ENCODE measurements at regions not wholly inside any gene's neighbourhood (a gene's known extent, or its start where the extent isn't known, plus 50 kb on each side); places are given as distances from the start of the nearest gene placed in this dataset.

DNA sequence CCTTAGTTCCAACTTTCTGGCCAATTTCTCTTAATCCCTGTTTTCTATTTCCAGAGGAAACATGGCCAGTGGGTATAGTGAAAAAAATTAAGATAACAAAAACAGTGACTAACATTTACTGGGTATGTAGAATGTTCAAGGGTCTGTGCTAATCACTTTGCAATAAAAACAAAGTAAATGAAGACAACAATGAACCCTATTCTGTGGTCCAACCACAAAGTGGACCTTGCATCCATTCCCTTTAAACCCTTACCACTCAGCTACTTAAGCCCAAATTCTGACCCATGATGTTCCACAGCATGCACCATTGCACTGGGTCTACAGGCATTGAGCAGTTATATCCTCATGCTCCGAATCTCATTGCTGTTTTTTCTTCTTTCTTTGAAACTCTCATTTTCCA is 179.9 kb upstream of the PRKCQ start:
- H3K4me1 Mint-ChIP-seq (ENCODE audit: low read depth): no peaks in the 10 kb centered on the region
- CTCF ChIA-PET: no interaction called here
- no peak overlapping the region for H3K4me3 Mint-ChIP-seq
- H3K36me3 Mint-ChIP-seq (ENCODE audit: low read depth): no peaks in the 10 kb centered on the region
- intact Hi-C loops (cut with micrococcal nuclease): no loop called here
- H3K9me3 Mint-ChIP-seq: peaks cover 2% of the 10 kb centered on the region
- DNase-seq: no peak
- H3K27me3 Mint-ChIP-seq (ENCODE audit: low read depth): peaks cover 31% of the 10 kb centered on the region
- H3K27ac Mint-ChIP-seq: no peak overlapping the region

DNA sequence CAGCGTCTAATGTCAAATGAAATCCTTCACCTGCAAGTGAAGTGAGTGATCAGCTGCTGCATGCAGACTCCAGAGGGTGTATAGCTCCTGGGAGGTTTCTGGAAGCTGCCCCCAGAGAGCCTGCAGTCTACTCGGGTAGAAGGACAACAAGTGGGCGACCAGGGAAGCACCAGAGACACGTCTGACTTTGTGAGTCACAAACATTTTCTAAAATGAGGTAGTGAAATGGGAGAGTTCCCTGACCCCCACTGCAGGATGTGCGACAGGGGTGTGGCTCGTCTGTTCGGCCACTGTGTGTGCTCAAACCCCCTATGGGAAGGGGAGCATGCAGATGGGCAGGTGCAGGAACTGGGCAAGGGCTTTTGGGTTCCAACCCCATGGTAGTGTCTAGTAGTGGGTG is 177.1 kb upstream of the PRKCQ start:
- Mint-ChIP-seq H3K4me3 (no peak overlapping the region), H3K27me3 (ENCODE audit: low read depth) (peaks cover 25% of the 10 kb centered on the region), H3K4me1 (ENCODE audit: low read depth) (no peaks in the 10 kb centered on the region), H3K9me3 (peaks cover 2% of the 10 kb centered on the region), H3K27ac (no peak overlapping the region), H3K36me3 (ENCODE audit: low read depth) (no peaks in the 10 kb centered on the region)
- intact Hi-C loops (cut with micrococcal nuclease): no loop called here
- DNase-seq: no peak
- CTCF ChIA-PET: interaction anchor here (1.0 kb wide), 1 partner anchor 161 kb away, joined by 3 read pairs; no protein-coding TSS in a partner anchor

DNA sequence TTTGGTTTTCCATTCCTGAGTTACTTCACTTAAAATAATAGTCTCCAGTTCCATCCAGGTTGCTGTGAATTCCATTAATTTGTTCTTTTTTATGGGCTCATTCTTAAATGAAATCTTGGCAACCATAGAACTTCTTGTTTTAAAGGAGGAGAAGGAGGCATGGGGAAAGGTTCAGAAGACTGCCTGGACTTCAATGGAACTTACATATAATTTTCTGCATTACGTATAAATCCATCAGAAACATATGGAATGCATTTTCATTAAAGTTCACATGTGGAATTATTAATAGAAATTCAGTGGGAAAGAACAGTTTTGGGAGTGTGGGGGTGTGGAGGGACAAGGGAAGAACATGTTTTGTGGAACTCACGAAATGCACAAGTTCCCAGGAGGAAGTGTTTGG is 176.6 kb upstream of the PRKCQ start:
- Mint-ChIP-seq H3K36me3 (ENCODE audit: low read depth) (no peaks in the 10 kb centered on the region), H3K4me3 (no peak overlapping the region), H3K9me3 (peaks cover 2% of the 10 kb centered on the region), H3K27ac (no peak overlapping the region), H3K4me1 (ENCODE audit: low read depth) (no peaks in the 10 kb centered on the region), H3K27me3 (ENCODE audit: low read depth) (peaks cover 25% of the 10 kb centered on the region)
- CTCF ChIA-PET: interaction anchor here (1.0 kb wide), 1 partner anchor 162 kb away, joined by 3 read pairs; no protein-coding TSS in a partner anchor
- DNase-seq: no peak
- intact Hi-C loops (cut with micrococcal nuclease): no loop called here

- H3K4me1 Mint-ChIP-seq (ENCODE audit: low read depth): no peaks in the 10 kb centered on the region
- no peak for DNase-seq
- peaks cover 29% of the 10 kb centered on the region for H3K27me3 Mint-ChIP-seq (ENCODE audit: low read depth)
- H3K4me3 Mint-ChIP-seq: no peak overlapping the region
- intact Hi-C loops (cut with micrococcal nuclease): no loop called here
- H3K27ac Mint-ChIP-seq: no peak overlapping the region
- peaks cover 2% of the 10 kb centered on the region for H3K9me3 Mint-ChIP-seq
- CTCF ChIA-PET: interaction anchor here (1.0 kb wide), 1 partner anchor 162 kb away, joined by 3 read pairs; no protein-coding TSS in a partner anchor
- H3K36me3 Mint-ChIP-seq (ENCODE audit: low read depth): no peaks in the 10 kb centered on the region
Measured at GRCh38 chr10:6755781-6756460, 175.8 kb upstream of the PRKCQ start.

DNA sequence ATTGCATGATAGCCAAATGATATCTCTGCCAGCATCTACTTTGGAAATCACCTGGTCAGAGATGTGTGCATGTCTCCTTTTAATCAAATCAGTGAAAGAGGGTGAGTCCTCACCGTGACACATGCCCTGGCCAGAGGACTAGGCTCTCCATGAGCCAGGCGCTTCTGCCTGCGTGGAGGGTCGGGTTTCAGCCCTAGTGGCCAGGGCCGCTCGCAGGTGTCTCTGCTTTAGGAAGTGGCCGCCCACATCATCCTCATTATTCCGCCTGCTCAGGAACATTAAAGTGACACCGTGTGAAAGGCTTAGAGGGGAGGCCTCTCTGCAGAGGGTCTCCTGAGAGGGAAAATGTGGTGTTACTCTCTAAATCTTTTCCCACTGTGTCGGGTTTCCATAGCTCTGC is 173.6 kb upstream of the PRKCQ start:
- DNase-seq: no peak
- Mint-ChIP-seq H3K4me1 (ENCODE audit: low read depth) (no peaks in the 10 kb centered on the region), H3K9me3 (peaks cover 6% of the 10 kb centered on the region), H3K4me3 (no peak overlapping the region), H3K36me3 (ENCODE audit: low read depth) (no peaks in the 10 kb centered on the region), H3K27me3 (ENCODE audit: low read depth) (peaks cover 21% of the 10 kb centered on the region), H3K27ac (no peak overlapping the region)
- intact Hi-C loops (cut with micrococcal nuclease): no loop called here
- CTCF ChIA-PET: no interaction called here

DNA sequence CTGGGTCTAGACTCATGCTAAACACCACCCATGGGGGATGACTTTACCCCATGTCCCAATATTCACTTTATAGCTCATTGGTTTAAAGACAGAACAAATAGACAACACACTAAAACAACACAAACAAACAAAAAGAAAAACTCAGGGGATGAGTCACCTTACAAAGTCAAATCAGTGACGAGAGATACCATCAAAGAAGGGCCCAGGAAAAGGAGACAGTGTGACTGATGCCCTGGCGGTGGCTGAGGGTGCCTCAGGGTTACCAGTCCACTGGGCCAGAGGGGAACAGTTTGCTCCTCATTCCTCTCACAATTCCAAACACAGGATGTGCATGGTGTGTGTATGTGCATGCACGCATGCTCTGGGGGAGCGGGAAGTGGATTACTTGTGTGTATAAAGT is 171.3 kb upstream of the PRKCQ start:
- Mint-ChIP-seq H3K36me3 (ENCODE audit: low read depth) (no peaks in the 10 kb centered on the region), H3K9me3 (peaks cover 6% of the 10 kb centered on the region), H3K4me1 (ENCODE audit: low read depth) (no peaks in the 10 kb centered on the region), H3K27ac (no peak overlapping the region), H3K27me3 (ENCODE audit: low read depth) (peaks cover 10% of the 10 kb centered on the region), H3K4me3 (no peak overlapping the region)
- CTCF ChIA-PET: interaction anchor here (0.6 kb wide), 1 partner anchor 133 kb away, joined by 3 read pairs; no protein-coding TSS in a partner anchor
- intact Hi-C loops (cut with micrococcal nuclease): no loop called here
- DNase-seq: no peak

GRCh38 chr10:6748981-6749635 is 169.0 kb upstream of the PRKCQ start:
- CTCF ChIA-PET: no interaction called here
- intact Hi-C loops (cut with micrococcal nuclease): no loop called here
- H3K9me3 Mint-ChIP-seq: peaks cover 6% of the 10 kb centered on the region
- no peak overlapping the region for H3K27ac Mint-ChIP-seq
- no peak for DNase-seq
- no peaks in the 10 kb centered on the region for H3K36me3 Mint-ChIP-seq (ENCODE audit: low read depth)
- H3K4me3 Mint-ChIP-seq: no peak overlapping the region
- H3K27me3 Mint-ChIP-seq (ENCODE audit: low read depth): peaks cover 8% of the 10 kb centered on the region
- no peaks in the 10 kb centered on the region for H3K4me1 Mint-ChIP-seq (ENCODE audit: low read depth)

GRCh38 chr10:6748029-6748428 is 168.0 kb upstream of the PRKCQ start:
- CTCF ChIA-PET: no interaction called here
- Mint-ChIP-seq H3K27ac (no peak overlapping the region), H3K4me1 (ENCODE audit: low read depth) (no peaks in the 10 kb centered on the region), H3K4me3 (no peak overlapping the region), H3K27me3 (ENCODE audit: low read depth) (peaks cover 8% of the 10 kb centered on the region), H3K36me3 (ENCODE audit: low read depth) (no peaks in the 10 kb centered on the region), H3K9me3 (peaks cover 6% of the 10 kb centered on the region)
- intact Hi-C loops (cut with micrococcal nuclease): no loop called here
- no peak for DNase-seq

GRCh38 chr10:6746782-6747181 is 166.7 kb upstream of the PRKCQ start:
- intact Hi-C loops (cut with micrococcal nuclease): no loop called here
- no peaks in the 10 kb centered on the region for H3K4me1 Mint-ChIP-seq (ENCODE audit: low read depth)
- DNase-seq: no peak
- CTCF ChIA-PET: interaction anchor here (0.7 kb wide), 2 partner anchors 11 to 91 kb away, joined by 3 read pairs; no protein-coding TSS in a partner anchor
- H3K4me3 Mint-ChIP-seq: no peak overlapping the region
- H3K27me3 Mint-ChIP-seq (ENCODE audit: low read depth): peaks cover 8% of the 10 kb centered on the region
- H3K36me3 Mint-ChIP-seq (ENCODE audit: low read depth): no peaks in the 10 kb centered on the region
- peaks cover 6% of the 10 kb centered on the region for H3K9me3 Mint-ChIP-seq
- H3K27ac Mint-ChIP-seq: no peak overlapping the region

GRCh38 chr10:6743291-6743849 is 163.3 kb upstream of the PRKCQ start:
- Mint-ChIP-seq H3K4me1 (ENCODE audit: low read depth) (no peaks in the 10 kb centered on the region), H3K36me3 (ENCODE audit: low read depth) (no peaks in the 10 kb centered on the region), H3K27ac (no peak overlapping the region), H3K4me3 (no peak overlapping the region), H3K9me3 (no peaks in the 10 kb centered on the region), H3K27me3 (ENCODE audit: low read depth) (peaks cover 4% of the 10 kb centered on the region)
- CTCF ChIA-PET: interaction anchor here (0.7 kb wide), 1 partner anchor 96 kb away, joined by 3 read pairs; no protein-coding TSS in a partner anchor
- intact Hi-C loops (cut with micrococcal nuclease): no loop called here
- DNase-seq: no peak

DNA sequence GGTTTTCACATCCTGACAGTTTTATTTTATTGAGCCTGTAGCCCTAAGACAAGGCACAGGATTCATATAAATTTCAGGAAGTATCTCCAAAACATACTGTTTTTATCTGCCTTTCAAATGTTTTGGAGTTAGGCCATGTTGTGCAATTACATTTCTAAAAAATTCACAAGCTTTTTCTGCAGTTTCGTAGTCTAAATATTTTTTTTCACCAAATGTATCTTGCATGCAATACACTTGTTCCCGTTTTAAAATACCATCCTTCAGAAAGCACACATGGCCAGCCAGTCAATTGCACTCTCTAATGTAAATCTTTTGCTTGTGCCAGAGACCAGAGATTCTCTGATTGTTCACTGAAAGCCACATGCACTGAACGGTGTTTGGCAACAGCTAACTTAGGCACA is 161.5 kb upstream of the PRKCQ start:
- intact Hi-C loops (cut with micrococcal nuclease): no loop called here
- peaks cover 9% of the 10 kb centered on the region for H3K27me3 Mint-ChIP-seq (ENCODE audit: low read depth)
- H3K4me1 Mint-ChIP-seq (ENCODE audit: low read depth): peaks cover 5% of the 10 kb centered on the region
- no peak overlapping the region for H3K27ac Mint-ChIP-seq
- DNase-seq: no peak
- CTCF ChIA-PET: no interaction called here
- no peak overlapping the region for H3K4me3 Mint-ChIP-seq
- H3K9me3 Mint-ChIP-seq: no peaks in the 10 kb centered on the region
- no peaks in the 10 kb centered on the region for H3K36me3 Mint-ChIP-seq (ENCODE audit: low read depth)

GRCh38 chr10:6739530-6740174 is 159.6 kb upstream of the PRKCQ start:
- Mint-ChIP-seq H3K4me3 (no peak overlapping the region), H3K4me1 (ENCODE audit: low read depth) (peaks cover 5% of the 10 kb centered on the region), H3K27ac (no peak overlapping the region), H3K27me3 (ENCODE audit: low read depth) (peaks cover 16% of the 10 kb centered on the region), H3K36me3 (ENCODE audit: low read depth) (no peaks in the 10 kb centered on the region), H3K9me3 (no peaks in the 10 kb centered on the region)
- intact Hi-C loops (cut with micrococcal nuclease): no loop called here
- CTCF ChIA-PET: interaction anchor here (0.5 to 1.4 kb wide), 2 partner anchors 18 to 39 kb away, joined by 3 read pairs; no protein-coding TSS in a partner anchor
- no peak for DNase-seq

All from activated naive CD4-positive, alpha-beta T cell treated with anti-CD3 and anti-CD28 coated beads for 36 hours (primary cell).